ENCODE measurements at regions not wholly inside any gene's neighbourhood (a gene's known extent, or its start where the extent isn't known, plus 50 kb on each side); places are given as distances from the start of the nearest gene placed in this dataset.

DNA sequence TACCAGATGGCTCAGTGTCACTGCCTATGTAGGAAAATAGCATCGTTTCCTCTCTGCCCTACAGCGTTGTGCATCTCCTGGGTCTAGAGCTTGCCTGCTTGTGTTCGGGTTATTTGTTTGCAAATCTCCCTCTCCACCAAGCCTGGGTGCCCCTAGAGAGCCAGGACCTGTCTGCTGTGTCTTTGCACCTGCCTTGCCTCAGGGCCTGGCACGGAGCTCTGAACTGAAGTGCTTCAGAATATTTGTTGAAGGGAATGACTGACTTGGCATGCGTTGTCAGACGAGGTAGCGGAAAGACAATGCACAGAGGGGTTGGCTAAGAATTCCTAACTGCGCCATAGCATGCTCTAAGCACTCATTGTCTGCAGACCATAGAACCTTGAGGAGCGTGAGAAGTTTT lies 263.4 kb downstream of the FGF9 start:
- no peak for DNase-seq (ENCODE audit: low read depth)
- TF ChIP-seq MYC (IDR thresholded peaks at IDR 0.05; ENCODE audit: low read depth, low read length) (no peak), POLR2A (IDR thresholded peaks at IDR 0.05; ENCODE audit: extremely low read depth, insufficient read length) (no peak)
- TF ChIP-seq, protein P1, sequence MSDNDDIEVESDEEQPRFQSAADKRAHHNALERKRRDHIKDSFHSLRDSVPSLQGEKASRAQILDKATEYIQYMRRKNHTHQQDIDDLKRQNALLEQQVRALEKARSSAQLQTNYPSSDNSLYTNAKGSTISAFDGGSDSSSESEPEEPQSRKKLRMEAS (IDR thresholded peaks at IDR 0.05; ENCODE audit: low read depth, low read length), result no peak
- TF ChIP-seq, protein P2, sequence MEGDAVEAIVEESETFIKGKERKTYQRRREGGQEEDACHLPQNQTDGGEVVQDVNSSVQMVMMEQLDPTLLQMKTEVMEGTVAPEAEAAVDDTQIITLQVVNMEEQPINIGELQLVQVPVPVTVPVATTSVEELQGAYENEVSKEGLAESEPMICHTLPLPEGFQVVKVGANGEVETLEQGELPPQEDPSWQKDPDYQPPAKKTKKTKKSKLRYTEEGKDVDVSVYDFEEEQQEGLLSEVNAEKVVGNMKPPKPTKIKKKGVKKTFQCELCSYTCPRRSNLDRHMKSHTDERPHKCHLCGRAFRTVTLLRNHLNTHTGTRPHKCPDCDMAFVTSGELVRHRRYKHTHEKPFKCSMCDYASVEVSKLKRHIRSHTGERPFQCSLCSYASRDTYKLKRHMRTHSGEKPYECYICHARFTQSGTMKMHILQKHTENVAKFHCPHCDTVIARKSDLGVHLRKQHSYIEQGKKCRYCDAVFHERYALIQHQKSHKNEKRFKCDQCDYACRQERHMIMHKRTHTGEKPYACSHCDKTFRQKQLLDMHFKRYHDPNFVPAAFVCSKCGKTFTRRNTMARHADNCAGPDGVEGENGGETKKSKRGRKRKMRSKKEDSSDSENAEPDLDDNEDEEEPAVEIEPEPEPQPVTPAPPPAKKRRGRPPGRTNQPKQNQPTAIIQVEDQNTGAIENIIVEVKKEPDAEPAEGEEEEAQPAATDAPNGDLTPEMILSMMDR (IDR thresholded peaks at IDR 0.05; ENCODE audit: low read depth, low read length), result no peak

DNA sequence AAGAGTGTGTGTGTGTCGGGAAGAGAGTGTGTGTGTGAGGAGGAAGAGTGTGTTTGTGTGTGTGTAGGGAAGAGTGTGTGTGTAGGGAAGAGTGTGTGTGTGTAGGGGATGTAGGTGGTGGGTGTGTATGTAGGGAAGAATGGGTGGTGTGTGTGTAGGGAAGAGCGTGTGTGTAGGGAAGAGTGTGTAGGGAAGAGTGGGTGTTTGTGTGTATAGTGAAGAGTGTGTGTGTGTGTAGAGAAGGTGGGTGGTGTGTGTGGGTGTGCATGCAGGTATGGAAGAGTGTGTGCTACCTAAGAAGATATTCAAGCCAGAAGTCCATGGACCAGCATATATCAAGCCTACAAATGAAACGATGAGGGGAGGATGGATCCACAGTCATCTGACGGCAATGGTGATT lies 265.8 kb downstream of the FGF9 start:
- no peak for DNase-seq (ENCODE audit: low read depth)
- no peak overlapping the region for H3K4me3 ChIP-seq (ENCODE audit: low read depth, low read length)
- TF ChIP-seq, protein P2 (IDR thresholded peaks at IDR 0.05; ENCODE audit: low read depth, low read length), result no peak
- TF ChIP-seq POLR2A (IDR thresholded peaks at IDR 0.05; ENCODE audit: extremely low read depth, insufficient read length), result no peak
- TF ChIP-seq, protein P1 (IDR thresholded peaks at IDR 0.05; ENCODE audit: low read depth, low read length), result no peak
- no peak for TF ChIP-seq MYC (IDR thresholded peaks at IDR 0.05; ENCODE audit: low read depth, low read length)

More for the DNA sequence above, 263.4 kb downstream of the FGF9 start:
- no peak overlapping the region for H3K4me3 ChIP-seq (ENCODE audit: low read depth, low read length)

DNA sequence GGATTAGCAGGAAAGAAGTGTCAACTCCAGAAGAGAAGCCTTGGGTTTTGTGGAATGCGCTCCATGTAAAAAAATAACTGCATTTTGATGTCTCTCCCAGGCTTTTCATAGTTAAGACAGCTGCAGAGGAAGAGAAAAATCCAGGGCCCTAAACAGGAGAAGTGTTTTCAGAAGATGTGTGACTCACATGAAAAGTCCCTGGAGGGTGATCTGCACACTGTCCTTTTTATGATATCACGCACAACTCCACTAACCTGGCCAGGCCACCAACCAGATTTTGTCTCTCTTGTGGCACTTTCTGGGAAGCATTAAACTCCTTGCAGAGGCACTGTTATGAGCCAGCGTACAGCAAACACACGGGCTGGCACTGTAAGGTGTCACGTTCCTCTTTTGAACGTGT lies 267.3 kb downstream of the FGF9 start:
- TF ChIP-seq, protein P2 (IDR thresholded peaks at IDR 0.05; ENCODE audit: low read depth, low read length), result no peak
- TF ChIP-seq POLR2A (IDR thresholded peaks at IDR 0.05; ENCODE audit: extremely low read depth, insufficient read length), result no peak
- TF ChIP-seq MYC (IDR thresholded peaks at IDR 0.05; ENCODE audit: low read depth, low read length), result no peak
- TF ChIP-seq, protein P1 (IDR thresholded peaks at IDR 0.05; ENCODE audit: low read depth, low read length), result no peak
- DNase-seq (ENCODE audit: low read depth), result peak; percentile 5
- no peak overlapping the region for H3K4me3 ChIP-seq (ENCODE audit: low read depth, low read length)

DNA sequence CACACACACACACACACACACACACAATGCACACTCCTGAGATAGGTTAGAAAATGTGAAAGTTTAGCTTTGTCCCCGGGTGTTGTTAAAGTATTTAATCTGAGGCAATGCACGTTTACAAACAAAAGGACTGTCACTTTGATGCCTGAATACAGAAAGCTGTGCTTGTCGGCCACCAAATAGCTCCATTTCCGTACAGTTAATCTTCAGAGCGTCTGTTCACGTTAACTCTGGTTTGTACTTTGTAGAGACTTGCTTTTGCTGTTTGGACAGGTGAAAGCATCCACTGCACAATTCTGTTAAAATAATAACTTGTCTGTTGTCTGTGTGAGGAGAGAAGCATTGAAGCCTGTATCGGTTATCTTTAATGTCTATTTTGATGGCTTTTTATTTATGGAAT lies 267.8 kb downstream of the FGF9 start:
- H3K4me3 ChIP-seq (ENCODE audit: low read depth, low read length), result no peak overlapping the region
- TF ChIP-seq, protein P2 (IDR thresholded peaks at IDR 0.05; ENCODE audit: low read depth, low read length), result no peak
- TF ChIP-seq, protein P1 (IDR thresholded peaks at IDR 0.05; ENCODE audit: low read depth, low read length), result no peak
- TF ChIP-seq MYC (IDR thresholded peaks at IDR 0.05; ENCODE audit: low read depth, low read length), result no peak
- no peak for TF ChIP-seq POLR2A (IDR thresholded peaks at IDR 0.05; ENCODE audit: extremely low read depth, insufficient read length)
- no peak for DNase-seq (ENCODE audit: low read depth)

DNA sequence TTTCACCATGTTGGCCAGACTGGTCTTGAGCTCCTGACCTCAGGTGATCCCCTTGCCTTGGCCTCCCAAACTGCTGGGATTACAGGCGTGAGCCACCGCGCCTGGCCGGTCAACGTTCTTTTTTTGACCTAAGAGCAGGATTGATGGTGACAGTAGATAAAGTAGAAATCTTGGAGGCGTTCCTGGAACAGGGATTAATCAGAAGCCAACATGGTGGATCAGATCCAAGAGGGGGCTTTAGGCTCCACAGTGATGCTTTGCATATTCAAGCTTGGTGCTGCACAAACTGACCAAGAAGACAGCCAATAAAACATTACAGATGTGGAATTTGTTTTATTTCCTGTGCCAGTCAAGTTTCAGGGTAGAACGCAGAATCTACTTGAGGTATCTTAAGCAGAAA lies 271.2 kb downstream of the FGF9 start:
- H3K4me3 ChIP-seq (ENCODE audit: low read depth, low read length), result no peak overlapping the region
- TF ChIP-seq MYC (IDR thresholded peaks at IDR 0.05; ENCODE audit: low read depth, low read length) (no peak), POLR2A (IDR thresholded peaks at IDR 0.05; ENCODE audit: extremely low read depth, insufficient read length) (no peak)
- TF ChIP-seq, protein P1 (IDR thresholded peaks at IDR 0.05; ENCODE audit: low read depth, low read length), result no peak
- TF ChIP-seq, protein P2 (IDR thresholded peaks at IDR 0.05; ENCODE audit: low read depth, low read length), result no peak
- DNase-seq (ENCODE audit: low read depth), result no peak

DNA sequence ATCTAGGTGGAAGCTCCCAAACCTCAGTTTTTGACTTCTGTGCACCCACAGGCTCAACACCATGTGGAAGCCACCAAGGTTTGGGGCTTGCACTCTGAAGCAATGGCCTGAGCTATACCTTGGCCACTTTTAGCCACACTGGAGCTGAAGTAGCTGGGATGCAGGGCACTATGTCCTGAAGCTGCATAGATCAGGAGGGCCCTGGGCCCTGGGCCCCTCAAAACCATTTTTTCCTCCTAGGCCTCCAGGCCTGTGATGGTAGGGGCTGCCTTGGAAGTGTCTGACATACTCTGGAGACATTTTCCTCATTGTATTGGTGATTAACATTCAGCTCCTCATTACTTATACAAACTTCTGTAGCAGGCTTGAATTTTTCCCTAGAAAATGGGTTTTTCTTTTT lies 273.7 kb downstream of the FGF9 start:
- H3K4me3 ChIP-seq (ENCODE audit: low read depth, low read length), result no peak overlapping the region
- TF ChIP-seq, protein P2 (IDR thresholded peaks at IDR 0.05; ENCODE audit: low read depth, low read length), result no peak
- no peak for TF ChIP-seq POLR2A (IDR thresholded peaks at IDR 0.05; ENCODE audit: extremely low read depth, insufficient read length)
- no peak for TF ChIP-seq MYC (IDR thresholded peaks at IDR 0.05; ENCODE audit: low read depth, low read length)
- TF ChIP-seq, protein P1 (IDR thresholded peaks at IDR 0.05; ENCODE audit: low read depth, low read length), result no peak
- DNase-seq (ENCODE audit: low read depth), result no peak
